ENCODE measurements at regions not wholly inside any gene's neighbourhood (a gene's known extent, or its start where the extent isn't known, plus 50 kb on each side); places are given as distances from the start of the nearest gene placed in this dataset.

GRCh38 chr4:71243091-71243833 is 95.6 kb upstream of the SLC4A4 start:
- no peak for FAIRE-seq
- Histone ChIP-seq H3K27ac (ENCODE audit: low read depth in 1 of 3, low read length in 2 of 3) (no peak overlapping the region), H3K4me1 (ENCODE audit: control insufficient read depth in 3 of 3, insufficient read depth in 2 of 3, low read depth in 1 of 3, low read length in 2 of 3) (peaks cover 2 to 20% (median 6%) of the 10 kb centered on the region in 3 donors), H3K36me3 (ENCODE audit: control insufficient read depth in 3 of 3, insufficient read depth in 2 of 3, low read depth in 1 of 3, low read length in 3 of 3) (peaks cover 0 to 8% (median 2%) of the 10 kb centered on the region in 3 donors), H3K27me3 (ENCODE audit: control insufficient read depth in 3 of 3, insufficient read depth in 3 of 3, low read length in 3 of 3) (no peaks in the 10 kb centered on the region), H3K4me3 (ENCODE audit: low read depth in 1 of 3, low read length in 3 of 3) (no peak overlapping the region), H3K9me3 (ENCODE audit: control insufficient read depth in 2 of 2, insufficient read depth in 1 of 2, low read depth in 1 of 2, low read length in 1 of 2) (no peaks in the 10 kb centered on the region)
- WGBS, 3 donors: 92 to 96% (median 95%) methylated on average over 3 of the region's 3 CpGs
- no peak for DNase-seq

GRCh38 chr4:71247706-71248105 is 91.1 kb upstream of the SLC4A4 start:
- no peak for FAIRE-seq
- no peak for DNase-seq
- peaks cover 0 to 8% (median 2%) of the 10 kb centered on the region in 3 donors for H3K36me3 ChIP-seq (ENCODE audit: control insufficient read depth in 3 of 3, insufficient read depth in 2 of 3, low read depth in 1 of 3, low read length in 3 of 3)
- H3K27me3 ChIP-seq (ENCODE audit: control insufficient read depth in 3 of 3, insufficient read depth in 3 of 3, low read length in 3 of 3): no peaks in the 10 kb centered on the region
- WGBS, 3 donors: 75 to 82% (median 81%) methylated on average over 5 of the region's 5 CpGs
- no peaks in the 10 kb centered on the region for H3K4me1 ChIP-seq (ENCODE audit: control insufficient read depth in 3 of 3, insufficient read depth in 2 of 3, low read depth in 1 of 3, low read length in 2 of 3)
- no peak overlapping the region for H3K4me3 ChIP-seq (ENCODE audit: low read depth in 1 of 3, low read length in 3 of 3)
- no peaks in the 10 kb centered on the region for H3K9me3 ChIP-seq (ENCODE audit: control insufficient read depth in 2 of 2, insufficient read depth in 1 of 2, low read depth in 1 of 2, low read length in 1 of 2)
- no peak overlapping the region for H3K27ac ChIP-seq (ENCODE audit: low read depth in 1 of 3, low read length in 2 of 3)

- no peaks in the 10 kb centered on the region for H3K9me3 ChIP-seq (ENCODE audit: control insufficient read depth in 2 of 2, insufficient read depth in 1 of 2, low read depth in 1 of 2, low read length in 1 of 2)
- WGBS, 3 donors: 66 to 96% (median 84%) methylated on average over 2 of the region's 2 CpGs
- FAIRE-seq (no peak), DNase-seq (no peak)
- no peak overlapping the region for H3K27ac ChIP-seq (ENCODE audit: low read depth in 1 of 3, low read length in 2 of 3)
- no peaks in the 10 kb centered on the region for H3K4me1 ChIP-seq (ENCODE audit: control insufficient read depth in 3 of 3, insufficient read depth in 2 of 3, low read depth in 1 of 3, low read length in 2 of 3)
- H3K36me3 ChIP-seq (ENCODE audit: control insufficient read depth in 3 of 3, insufficient read depth in 2 of 3, low read depth in 1 of 3, low read length in 3 of 3): peaks cover 0 to 8% (median 0%) of the 10 kb centered on the region in 3 donors
- no peaks in the 10 kb centered on the region for H3K27me3 ChIP-seq (ENCODE audit: control insufficient read depth in 3 of 3, insufficient read depth in 3 of 3, low read length in 3 of 3)
- no peak overlapping the region for H3K4me3 ChIP-seq (ENCODE audit: low read depth in 1 of 3, low read length in 3 of 3)
Measured at GRCh38 chr4:71251261-71251660, 87.6 kb upstream of the SLC4A4 start.

- Histone ChIP-seq H3K4me3 (ENCODE audit: low read depth in 1 of 3, low read length in 3 of 3) (no peak overlapping the region), H3K36me3 (ENCODE audit: control insufficient read depth in 3 of 3, insufficient read depth in 2 of 3, low read depth in 1 of 3, low read length in 3 of 3) (peaks cover 0 to 5% (median 0%) of the 10 kb centered on the region in 3 donors), H3K9me3 (ENCODE audit: control insufficient read depth in 2 of 2, insufficient read depth in 1 of 2, low read depth in 1 of 2, low read length in 1 of 2) (no peaks in the 10 kb centered on the region), H3K4me1 (ENCODE audit: control insufficient read depth in 3 of 3, insufficient read depth in 2 of 3, low read depth in 1 of 3, low read length in 2 of 3) (no peaks in the 10 kb centered on the region), H3K27ac (ENCODE audit: low read depth in 1 of 3, low read length in 2 of 3) (no peak overlapping the region), H3K27me3 (ENCODE audit: control insufficient read depth in 3 of 3, insufficient read depth in 3 of 3, low read length in 3 of 3) (no peaks in the 10 kb centered on the region)
- DNase-seq (no peak), FAIRE-seq (no peak)
- WGBS, 3 donors: 80 to 97% (median 90%) methylated on average over 1 of the region's 1 CpG
Measured at GRCh38 chr4:71253545-71253944, 85.3 kb upstream of the SLC4A4 start.

GRCh38 chr4:71254451-71255012 is 84.3 kb upstream of the SLC4A4 start:
- FAIRE-seq: no peak
- Histone ChIP-seq H3K27ac (ENCODE audit: low read depth in 1 of 3, low read length in 2 of 3) (no peak overlapping the region), H3K4me1 (ENCODE audit: control insufficient read depth in 3 of 3, insufficient read depth in 2 of 3, low read depth in 1 of 3, low read length in 2 of 3) (no peaks in the 10 kb centered on the region), H3K4me3 (ENCODE audit: low read depth in 1 of 3, low read length in 3 of 3) (no peak overlapping the region), H3K36me3 (ENCODE audit: control insufficient read depth in 3 of 3, insufficient read depth in 2 of 3, low read depth in 1 of 3, low read length in 3 of 3) (peaks cover 0 to 5% (median 2%) of the 10 kb centered on the region in 3 donors), H3K27me3 (ENCODE audit: control insufficient read depth in 3 of 3, insufficient read depth in 3 of 3, low read length in 3 of 3) (no peaks in the 10 kb centered on the region), H3K9me3 (ENCODE audit: control insufficient read depth in 2 of 2, insufficient read depth in 1 of 2, low read depth in 1 of 2, low read length in 1 of 2) (no peaks in the 10 kb centered on the region)
- 73 to 88% (median 85%) methylated on average over 2 of the region's 2 CpGs for WGBS, 3 donors
- peak in 1 of 2 donors; percentile 17 for DNase-seq

- DNase-seq (no peak), FAIRE-seq (no peak)
- H3K27ac ChIP-seq (ENCODE audit: low read depth in 1 of 3, low read length in 2 of 3): no peak overlapping the region
- no peak overlapping the region for H3K4me3 ChIP-seq (ENCODE audit: low read depth in 1 of 3, low read length in 3 of 3)
- H3K9me3 ChIP-seq (ENCODE audit: control insufficient read depth in 2 of 2, insufficient read depth in 1 of 2, low read depth in 1 of 2, low read length in 1 of 2): no peaks in the 10 kb centered on the region
- no peaks in the 10 kb centered on the region for H3K4me1 ChIP-seq (ENCODE audit: control insufficient read depth in 3 of 3, insufficient read depth in 2 of 3, low read depth in 1 of 3, low read length in 2 of 3)
- 68 to 88% (median 84%) methylated on average over 1 of the region's 1 CpG for WGBS, 3 donors
- no peaks in the 10 kb centered on the region for H3K27me3 ChIP-seq (ENCODE audit: control insufficient read depth in 3 of 3, insufficient read depth in 3 of 3, low read length in 3 of 3)
- peaks cover 0 to 5% (median 2%) of the 10 kb centered on the region in 3 donors for H3K36me3 ChIP-seq (ENCODE audit: control insufficient read depth in 3 of 3, insufficient read depth in 2 of 3, low read depth in 1 of 3, low read length in 3 of 3)
Measured at GRCh38 chr4:71255976-71256375, 82.8 kb upstream of the SLC4A4 start.

- 60 to 66% (median 63%) methylated on average over 3 of the region's 3 CpGs for WGBS, 3 donors
- no peak for FAIRE-seq
- no peak overlapping the region for H3K4me3 ChIP-seq (ENCODE audit: low read depth in 1 of 3, low read length in 3 of 3)
- no peaks in the 10 kb centered on the region for H3K9me3 ChIP-seq (ENCODE audit: control insufficient read depth in 2 of 2, insufficient read depth in 1 of 2, low read depth in 1 of 2, low read length in 1 of 2)
- H3K27ac ChIP-seq (ENCODE audit: low read depth in 1 of 3, low read length in 2 of 3): no peak overlapping the region
- H3K36me3 ChIP-seq (ENCODE audit: control insufficient read depth in 3 of 3, insufficient read depth in 2 of 3, low read depth in 1 of 3, low read length in 3 of 3): peaks cover 0 to 5% (median 2%) of the 10 kb centered on the region in 3 donors
- no peaks in the 10 kb centered on the region for H3K4me1 ChIP-seq (ENCODE audit: control insufficient read depth in 3 of 3, insufficient read depth in 2 of 3, low read depth in 1 of 3, low read length in 2 of 3)
- no peak for DNase-seq
- H3K27me3 ChIP-seq (ENCODE audit: control insufficient read depth in 3 of 3, insufficient read depth in 3 of 3, low read length in 3 of 3): no peaks in the 10 kb centered on the region
Measured at GRCh38 chr4:71257761-71258160, 81.1 kb upstream of the SLC4A4 start.

- DNase-seq: peak; percentile 12 to 53
- Histone ChIP-seq H3K36me3 (ENCODE audit: control insufficient read depth in 3 of 3, insufficient read depth in 2 of 3, low read depth in 1 of 3, low read length in 3 of 3) (peaks cover 0 to 5% (median 2%) of the 10 kb centered on the region in 3 donors), H3K27ac (ENCODE audit: low read depth in 1 of 3, low read length in 2 of 3) (no peak overlapping the region), H3K4me1 (ENCODE audit: control insufficient read depth in 3 of 3, insufficient read depth in 2 of 3, low read depth in 1 of 3, low read length in 2 of 3) (no peaks in the 10 kb centered on the region), H3K4me3 (ENCODE audit: low read depth in 1 of 3, low read length in 3 of 3) (no peak overlapping the region), H3K27me3 (ENCODE audit: control insufficient read depth in 3 of 3, insufficient read depth in 3 of 3, low read length in 3 of 3) (no peaks in the 10 kb centered on the region), H3K9me3 (ENCODE audit: control insufficient read depth in 2 of 2, insufficient read depth in 1 of 2, low read depth in 1 of 2, low read length in 1 of 2) (no peaks in the 10 kb centered on the region)
- WGBS, 3 donors: 60 to 79% (median 73%) methylated on average over 7 of the region's 7 CpGs
- no peak for FAIRE-seq
Measured at GRCh38 chr4:71258323-71258722, 80.5 kb upstream of the SLC4A4 start.

Measured in small intestine (tissue), 7 donors.